ENCODE measurements at regions not wholly inside any gene's neighbourhood (a gene's known extent, or its start where the extent isn't known, plus 50 kb on each side); places are given as distances from the start of the nearest gene placed in this dataset.

GRCh38 chr12:20140751-20141150 is 227.6 kb upstream of the PDE3A start:
- TF ChIP-seq POLR2A (IDR thresholded peaks at IDR 0.05), result no peak
- no peak for TF ChIP-seq CTCF (IDR thresholded peaks at IDR 0.05)

Measured in suprapubic skin (tissue), 3 donors.